Sigmoid colon (tissue), 4 donors: ENCODE measurements at regions not wholly inside any gene's neighbourhood (a gene's known extent, or its start where the extent isn't known, plus 50 kb on each side); places are given as distances from the start of the nearest gene placed in this dataset.

Experiments used
- EP300 ChIP-seq, 4 donors: sonication (generic); formaldehyde crosslinking; IDR thresholded peaks; one replicate each; pipeline ENCODE4 v1.6.1; 2017; ENCODE audit warnings: antibody characterized with exemption in 4 of 4
- POLR2A ChIP-seq, 2 donors: fragments of 450-650 bp; IDR thresholded peaks; one replicate each; pipeline ENCODE4 v1.6.1; 2016; ENCODE audit warnings: antibody characterized with exemption in 2 of 2, mild to moderate bottlenecking in 2 of 2, moderate library complexity in 2 of 2

- TF ChIP-seq EP300 (IDR thresholded peaks at IDR 0.05) (no peak), POLR2A (IDR thresholded peaks at IDR 0.05) (no peak)
Observed at GRCh38 chr2:238790126-238790832, 57.6 kb upstream of the TWIST2 start.
